Stomach (tissue), 8 donors: ENCODE measurements at regions not wholly inside any gene's neighbourhood (a gene's known extent, or its start where the extent isn't known, plus 50 kb on each side); places are given as distances from the start of the nearest gene placed in this dataset.
"Not testable (repeated sequence)": the region's sequence is repeated elsewhere in the genome, so short reads cannot be mapped to it uniquely, and the experiment has no call there.

Source experiments
- DNase-seq, 2 donors: peaks; one replicate each; pipeline versions ENCODE4 v3.0.0 to v3.0.0-alpha.2; 2013 to 2019
- H3K27ac ChIP-seq, 5 donors: fragments of 200-600 bp in 4 of 5; sonication (generic) in 4 of 5; one replicate each; pipeline ENCODE4 v1.5.1; 2013 to 2019; ENCODE audit warnings: mild to moderate bottlenecking in 1 of 5, moderate library complexity in 1 of 5
- H3K27me3 ChIP-seq, 3 donors: fragments of 200-600 bp; sonication (generic); one replicate each; pipeline ENCODE4 v1.5.1; 2017 to 2019; ENCODE audit warnings: mixed run types in 1 of 3
- H3K36me3 ChIP-seq, 4 donors: fragments of 200-600 bp; sonication (generic); 1 replicate in 3 of 4; 2 replicates in 1 of 4; pipeline ENCODE4 v1.5.1; 2016 to 2019
- H3K4me1 ChIP-seq, 4 donors: fragments of 200-600 bp; sonication (generic); one replicate each; pipeline ENCODE4 v1.5.1; 2016 to 2019
- H3K4me3 ChIP-seq, 4 donors: fragments of 200-600 bp; sonication (generic) in 3 of 4; one replicate each; pipeline ENCODE4 v1.5.1; 2016 to 2019; ENCODE audit warnings: mild to moderate bottlenecking in 1 of 4
- H3K9me3 ChIP-seq, 4 donors: fragments of 200-600 bp; sonication (generic); one replicate each; pipeline ENCODE4 v1.5.1; 2016 to 2019
- CTCF ChIP-seq, 7 experiments: fragments of 450-650 bp in 4 of 7; fragments of 200-600 bp in 3 of 7; sonication (generic) in 3 of 7; IDR thresholded peaks; one replicate each; pipeline ENCODE4 v1.5.1; 2016 to 2019; ENCODE audit warnings: antibody characterized with exemption in 7 of 7, control low read depth in 2 of 7, mild to moderate bottlenecking in 1 of 7
- EP300 ChIP-seq: sonication (generic); formaldehyde crosslinking; IDR thresholded peaks from one replicate; pipeline ENCODE4 v1.6.1; 2017; ENCODE audit warnings: antibody characterized with exemption
- POLR2A ChIP-seq, 4 donors: fragments of 450-650 bp; IDR thresholded peaks; one replicate each; pipeline ENCODE4 v1.6.1; 2016; ENCODE audit warnings: antibody characterized with exemption in 4 of 4, control low read depth in 2 of 4, mild to moderate bottlenecking in 1 of 4, moderate library complexity in 1 of 4
- POLR2AphosphoS5 ChIP-seq, 3 donors: sonication (generic); formaldehyde crosslinking; IDR thresholded peaks; one replicate each; pipeline ENCODE4 v1.6.1; 2016; ENCODE audit warnings: antibody characterized with exemption in 3 of 3
- WGBS, 5 donors: extraction: QIAGEN DNeasy Blood & Tissue Kit in 3 of 5; methylation state at CpG; one replicate each; pipeline versions ENCODE4 v1.1.5 to v1.1.7; 2013 to 2018; 5-methylcytosine and 5-hydroxymethylcytosine counted together
- intact Hi-C: fragments of 100-400 bp; cut with DNase I; formaldehyde crosslinking; loops from one replicate; pipeline ENCODE4 v1.15.1; 2023; ENCODE audit warnings: low total_unique reads
- donor health status: healthy with polysubstance abuse.
- donor health status: Bipolar disorder and iron deficiency.
- donor health status: healthy.

DNA sequence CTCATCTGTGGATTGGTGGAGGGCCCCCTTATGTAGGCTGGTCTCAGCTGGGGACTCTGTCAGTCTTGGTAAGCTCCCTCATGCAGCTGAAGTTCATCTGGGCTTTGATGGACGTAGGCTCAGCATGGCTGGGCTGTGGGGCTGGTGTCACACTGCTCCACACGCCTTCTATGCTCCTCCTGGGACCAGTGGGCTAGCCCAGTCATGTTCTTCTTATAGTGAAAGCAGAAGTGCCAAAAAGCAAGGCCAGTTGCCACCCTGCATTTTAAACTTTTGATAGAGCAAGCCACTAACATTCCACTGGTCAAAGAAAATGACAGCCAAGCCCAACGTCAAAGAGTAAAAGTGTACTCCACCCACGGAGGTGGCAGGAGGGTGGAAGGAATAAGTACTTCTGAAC is 165.5 kb downstream of the MEX3B start:
- H3K36me3 ChIP-seq, result no peaks in the 10 kb centered on the region
- TF ChIP-seq EP300 (no peak), CTCF (IDR thresholded peaks at IDR 0.05) (no peak), POLR2A (IDR thresholded peaks at IDR 0.05) (no peak), POLR2AphosphoS5 (IDR thresholded peaks at IDR 0.05) (no peak)
- no peak overlapping the region for H3K27ac ChIP-seq
- intact Hi-C loops, result no loop called here
- no peak overlapping the region for H3K4me3 ChIP-seq
- H3K9me3 ChIP-seq, result no peaks in the 10 kb centered on the region
- DNase-seq, result no peak
- no peaks in the 10 kb centered on the region for H3K27me3 ChIP-seq
- peaks cover 0 to 12% (median 0%) of the 10 kb centered on the region in 4 donors for H3K4me1 ChIP-seq
- WGBS, 5 donors, result 72 to 76% (median 74%) methylated on average over 4 of the region's 4 CpGs

- H3K36me3 ChIP-seq, H3K27ac ChIP-seq, intact Hi-C loops, H3K9me3 ChIP-seq, H3K4me3 ChIP-seq, H3K27me3 ChIP-seq, DNase-seq: not testable (repeated sequence)
- peaks cover 0 to 12% (median 0%) of the 10 kb centered on the region in 4 donors for H3K4me1 ChIP-seq
- 69 to 100% (median 88%) methylated on average over 1 of the region's 1 CpG for WGBS, 5 donors
Observed at GRCh38 chr15:81875717-81876116, 170.1 kb downstream of the MEX3B start.

DNA sequence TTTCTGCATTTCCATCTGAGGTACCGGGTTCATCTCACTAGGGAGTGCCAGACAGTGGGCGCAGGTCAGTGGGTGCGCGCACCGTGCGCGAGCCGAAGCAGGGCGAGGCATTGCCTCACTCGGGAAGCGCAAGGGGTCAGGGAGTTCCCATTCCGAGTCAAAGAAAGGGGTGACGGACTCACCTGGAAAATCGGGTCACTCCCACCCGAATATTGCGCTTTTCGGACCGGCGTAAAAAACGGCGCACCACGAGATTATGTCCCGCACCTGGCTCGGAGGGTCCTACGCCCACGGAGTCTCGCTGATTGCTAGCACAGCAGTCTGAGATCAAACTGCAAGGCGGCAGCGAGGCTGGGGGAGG is 175.1 kb downstream of the MEX3B start:
- DNase-seq, H3K27ac ChIP-seq, H3K27me3 ChIP-seq, H3K9me3 ChIP-seq, intact Hi-C loops, H3K4me3 ChIP-seq, H3K36me3 ChIP-seq, H3K4me1 ChIP-seq: not testable (repeated sequence)
- WGBS, 5 donors, result 86 to 98% (median 90%) methylated on average over 14 to 26 of the region's 29 CpGs

DNA sequence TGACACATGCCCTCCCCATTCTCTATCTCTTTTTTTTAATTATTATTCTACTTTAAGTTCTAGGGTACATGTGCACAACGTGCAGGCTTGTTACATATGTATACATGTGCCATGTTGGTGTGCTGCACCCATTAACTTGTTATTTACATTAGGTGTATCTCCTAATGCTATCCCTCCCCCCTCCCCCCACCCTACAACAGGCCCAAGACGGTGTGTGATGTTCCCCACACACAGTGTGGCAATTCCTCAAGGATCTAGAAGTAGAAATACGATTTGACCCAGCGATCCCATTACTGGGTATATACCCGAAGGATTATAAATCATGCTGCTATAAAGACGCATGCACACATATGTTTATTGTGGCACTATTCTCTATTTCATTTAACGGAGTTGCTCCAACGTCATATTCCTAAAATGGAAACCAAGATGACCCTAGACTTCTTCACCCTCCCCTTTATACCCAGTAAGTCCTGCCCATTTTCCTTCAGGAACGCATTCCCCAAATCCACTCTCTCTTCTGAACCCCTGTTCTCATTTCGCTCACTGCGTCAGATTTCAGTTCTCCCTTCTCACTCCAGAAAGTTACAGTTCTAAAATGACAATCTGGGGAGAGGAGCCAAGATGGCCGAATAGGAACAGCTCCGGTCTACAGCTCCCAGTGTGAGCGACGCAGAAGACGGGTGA is 175.6 kb downstream of the MEX3B start:
- H3K27ac ChIP-seq, H3K9me3 ChIP-seq, DNase-seq, H3K4me1 ChIP-seq, intact Hi-C loops, H3K4me3 ChIP-seq, H3K27me3 ChIP-seq, H3K36me3 ChIP-seq: not testable (repeated sequence)
- WGBS, 5 donors, result 78 to 93% (median 88%) methylated on average over 15 to 16 of the region's 16 CpGs

DNA sequence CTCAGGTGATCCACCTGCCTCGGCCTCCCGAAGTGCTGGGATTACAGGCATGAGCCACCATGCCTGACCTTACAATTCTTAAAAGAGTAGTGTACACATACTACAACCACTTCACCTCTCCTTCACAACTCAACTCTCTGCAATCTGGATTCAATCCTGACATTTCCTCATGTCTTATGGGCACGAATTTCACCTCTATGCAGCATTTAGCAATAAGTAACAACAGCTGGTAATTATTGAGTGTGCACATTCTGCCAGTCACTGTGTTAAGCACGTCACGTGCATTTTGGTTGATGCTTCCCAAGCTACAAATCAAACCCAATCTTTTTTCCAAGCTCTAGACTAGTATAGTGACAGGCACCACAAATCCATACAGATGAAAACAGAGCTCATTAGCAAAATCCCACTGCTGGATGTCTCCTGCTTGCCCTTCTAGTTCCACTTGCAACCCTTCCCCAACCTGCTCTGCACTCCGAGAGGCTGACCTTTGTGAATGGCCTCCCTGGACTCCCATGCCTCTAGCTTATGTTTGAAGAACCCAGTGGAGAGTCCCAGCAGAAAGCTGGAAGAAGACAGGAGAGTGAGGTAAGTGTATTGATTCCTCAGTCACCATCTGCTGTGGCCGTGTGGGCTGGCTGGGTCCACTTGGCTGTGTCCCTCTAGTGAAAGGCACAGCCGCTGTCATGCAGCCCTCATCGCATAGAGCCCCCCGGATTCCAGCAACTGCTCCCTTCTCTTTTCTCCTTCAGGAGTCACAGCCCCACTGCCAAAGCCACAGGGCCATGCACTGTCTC is 176.5 kb downstream of the MEX3B start:
- DNase-seq, result no peak
- no peaks in the 10 kb centered on the region for H3K36me3 ChIP-seq
- 75 to 90% (median 85%) methylated on average over 6 to 10 of the region's 10 CpGs for WGBS, 5 donors
- no peak overlapping the region for H3K27ac ChIP-seq
- TF ChIP-seq POLR2A (IDR thresholded peaks at IDR 0.05) (no peak), EP300 (no peak)
- H3K4me1 ChIP-seq, result no peaks in the 10 kb centered on the region
- no peak overlapping the region for H3K4me3 ChIP-seq
- intact Hi-C loops, result no loop called here
- H3K27me3 ChIP-seq, result peaks cover 0 to 5% (median 0%) of the 10 kb centered on the region in 3 donors
- no peaks in the 10 kb centered on the region for H3K9me3 ChIP-seq

GRCh38 chr15:81865850-81866537 is 179.8 kb downstream of the MEX3B start:
- Histone ChIP-seq H3K27ac (no peak overlapping the region), H3K36me3 (no peaks in the 10 kb centered on the region), H3K9me3 (no peaks in the 10 kb centered on the region), H3K4me1 (no peaks in the 10 kb centered on the region), H3K4me3 (no peak overlapping the region), H3K27me3 (peaks cover 0 to 5% (median 0%) of the 10 kb centered on the region in 3 donors)
- 81 to 87% (median 83%) methylated on average over 11 of the region's 11 CpGs for WGBS, 5 donors
- intact Hi-C loops, result no loop called here
- TF ChIP-seq CTCF (IDR thresholded peaks at IDR 0.05) (no peak), EP300 (no peak), POLR2AphosphoS5 (IDR thresholded peaks at IDR 0.05) (no peak), POLR2A (IDR thresholded peaks at IDR 0.05) (no peak)
- no peak for DNase-seq
